Stimulated activated CD4-positive, alpha-beta T cell treated with anti-CD3 and anti-CD28 coated beads, Interleukin-1b, Interleukin-23, amount 100 ng/mL, for 1 hour (primary cell): ENCODE measurements at regions not wholly inside any gene's neighbourhood (a gene's known extent, or its start where the extent isn't known, plus 50 kb on each side); places are given as distances from the start of the nearest gene placed in this dataset.

Source experiments
- DNase-seq, 2 donors: peaks; one replicate each; pipeline ENCODE4 v3.0.0-alpha.2; 2020; ENCODE audit warnings: low read depth in 2 of 2

DNA sequence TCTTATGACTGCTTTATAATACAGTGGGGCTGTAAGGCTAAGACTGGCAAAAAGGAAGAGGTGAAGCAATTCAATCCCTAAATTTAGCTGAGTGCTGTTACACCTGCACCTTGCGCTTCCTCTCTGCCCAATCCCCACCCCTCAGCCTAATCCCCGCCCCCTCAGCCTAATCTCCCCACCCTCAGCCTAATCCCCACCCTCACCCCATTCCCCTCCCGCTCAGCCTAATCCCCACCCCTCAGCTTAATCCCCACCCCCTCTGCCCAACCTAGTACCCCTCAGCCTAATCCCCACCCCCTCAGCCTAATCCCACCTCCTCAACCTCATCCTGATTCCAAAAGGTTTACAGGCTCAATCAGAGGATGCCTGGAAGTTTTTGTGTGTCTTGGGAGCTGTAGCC is 155.5 kb downstream of the PMP22 start:
- no peak for DNase-seq

- DNase-seq = no peak
Measured at GRCh38 chr17:15108992-15109391, 156.1 kb downstream of the PMP22 start.

GRCh38 chr17:15106540-15106939 is 158.6 kb downstream of the PMP22 start:
- DNase-seq = no peak

DNA sequence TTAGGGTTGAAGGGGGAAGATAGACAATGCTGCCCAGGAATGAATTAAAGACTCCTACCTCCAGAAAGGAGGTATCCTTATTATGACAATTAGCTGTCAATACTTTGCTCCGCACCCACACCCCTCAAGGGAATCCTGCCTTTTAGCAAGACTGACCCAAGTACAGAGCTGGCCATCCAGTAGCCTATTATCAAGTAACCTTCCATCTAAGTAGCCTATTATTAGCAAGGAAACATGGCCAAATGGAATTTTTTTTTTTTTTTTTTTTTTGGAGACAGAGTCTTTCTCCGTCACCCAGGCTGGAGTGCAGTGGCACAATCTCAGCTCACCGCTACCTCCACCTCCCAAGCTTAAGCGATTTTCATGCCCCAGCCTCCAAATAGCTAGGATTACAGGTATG is 161.3 kb downstream of the PMP22 start:
- no peak for DNase-seq

- DNase-seq = no peak
Measured at GRCh38 chr17:15101175-15101574, 164.0 kb downstream of the PMP22 start.

- DNase-seq = no peak
Measured at GRCh38 chr17:15096511-15096910, 168.6 kb downstream of the PMP22 start.

GRCh38 chr17:15095935-15096334 is 169.2 kb downstream of the PMP22 start:
- no peak for DNase-seq

DNA sequence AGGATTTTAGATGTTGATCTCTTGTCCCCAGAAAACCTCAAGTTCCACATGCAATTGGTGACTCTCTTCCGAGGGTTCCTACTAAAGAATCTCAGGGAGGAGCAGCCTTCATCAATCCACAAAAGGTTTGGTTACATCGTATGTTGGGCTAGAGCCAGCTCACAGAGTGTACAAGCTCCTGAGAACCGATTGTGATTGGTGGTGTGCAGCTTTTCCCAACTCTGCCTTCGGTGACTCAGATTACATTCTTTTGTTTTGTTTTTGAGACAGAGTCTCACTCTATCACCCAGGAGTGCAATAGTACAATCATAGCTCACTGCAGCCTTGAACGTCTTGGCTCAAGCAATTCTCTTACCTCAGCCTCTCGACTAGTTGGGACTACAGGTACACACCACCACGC is 172.4 kb downstream of the PMP22 start:
- no peak for DNase-seq

DNA sequence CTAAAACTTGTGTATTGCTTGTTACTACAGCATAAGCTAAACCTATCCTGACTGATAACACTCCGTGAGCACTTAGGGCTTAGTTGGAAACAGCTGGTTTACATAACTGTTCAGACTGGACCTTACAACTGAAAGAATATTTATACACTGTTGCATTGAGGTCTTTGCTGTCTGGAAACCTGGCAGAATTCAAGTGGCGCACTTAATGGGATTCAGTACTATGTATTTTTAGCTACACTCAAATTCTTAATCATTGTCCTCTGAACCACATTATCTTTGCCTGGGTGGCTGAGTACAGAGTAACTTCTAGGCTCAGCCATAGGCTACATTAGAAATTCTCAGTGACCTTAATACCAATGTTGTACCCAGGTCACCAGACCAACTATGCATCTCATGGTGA is 172.9 kb downstream of the PMP22 start:
- no peak for DNase-seq

DNA sequence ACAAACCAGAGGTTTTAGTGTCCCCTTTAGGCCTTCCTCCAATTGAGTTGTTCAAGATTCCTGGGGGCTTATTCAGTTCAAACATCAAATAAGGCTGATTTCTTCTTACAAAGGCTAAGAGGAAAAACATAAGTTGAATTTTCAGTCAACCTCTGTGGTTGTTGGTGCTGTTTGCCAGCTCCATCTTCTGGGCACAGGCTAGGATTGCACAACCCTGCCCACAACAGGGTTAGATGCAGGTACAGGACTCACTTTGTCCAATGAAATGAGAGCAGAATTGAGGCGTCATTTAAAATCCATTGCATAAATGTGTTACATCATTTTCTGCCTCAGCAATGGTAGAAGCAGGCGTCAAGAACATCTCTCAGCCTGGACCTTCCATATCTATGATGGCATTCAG is 173.3 kb downstream of the PMP22 start:
- DNase-seq = no peak

GRCh38 chr17:15090533-15090932 is 174.6 kb downstream of the PMP22 start:
- DNase-seq = no peak

DNA sequence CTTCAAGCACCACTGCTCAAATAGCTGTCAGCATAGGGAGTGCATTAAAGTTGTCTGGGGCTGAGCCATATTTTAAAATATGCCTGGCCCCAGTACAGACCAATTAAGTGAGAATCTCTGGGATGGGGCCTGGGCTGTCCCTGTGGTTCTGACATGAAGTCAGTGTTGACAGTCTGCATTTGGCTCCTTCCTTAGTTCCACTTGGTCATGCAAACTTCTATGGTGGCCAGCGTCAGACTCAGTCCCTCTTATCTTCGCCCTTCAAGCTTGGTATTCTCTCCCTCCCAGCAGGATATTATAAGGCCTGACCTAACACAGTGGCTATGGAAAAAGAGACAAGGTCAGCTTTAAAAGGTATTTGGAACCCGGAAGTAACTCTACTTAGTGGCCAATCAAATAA is 177.2 kb downstream of the PMP22 start:
- no peak for DNase-seq

DNA sequence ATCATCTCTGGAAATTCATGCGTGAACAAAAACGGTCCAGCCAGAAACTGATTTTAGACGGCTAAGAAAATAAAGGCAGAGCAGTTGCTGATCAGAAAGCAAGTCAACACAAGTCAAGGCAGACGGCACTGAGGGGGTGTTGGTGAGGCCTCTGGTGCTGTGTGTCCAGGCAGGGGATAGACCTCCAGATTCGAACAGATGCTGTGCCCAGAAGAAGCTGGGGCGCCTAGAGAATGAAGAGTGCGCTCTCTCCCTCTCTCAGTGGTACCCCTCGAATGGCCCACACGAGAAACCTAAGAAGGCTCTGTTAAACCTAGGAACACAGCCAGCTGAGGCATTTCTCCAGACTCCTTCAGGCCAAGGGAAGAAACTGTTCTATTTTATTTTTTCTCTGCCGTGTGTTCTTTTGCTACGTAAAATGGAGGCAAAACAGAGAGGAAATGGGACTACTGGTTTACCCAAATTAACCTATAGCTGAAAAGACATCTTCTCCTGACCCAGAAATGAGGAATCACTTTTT is 178.3 kb downstream of the PMP22 start:
- no peak for DNase-seq

DNA sequence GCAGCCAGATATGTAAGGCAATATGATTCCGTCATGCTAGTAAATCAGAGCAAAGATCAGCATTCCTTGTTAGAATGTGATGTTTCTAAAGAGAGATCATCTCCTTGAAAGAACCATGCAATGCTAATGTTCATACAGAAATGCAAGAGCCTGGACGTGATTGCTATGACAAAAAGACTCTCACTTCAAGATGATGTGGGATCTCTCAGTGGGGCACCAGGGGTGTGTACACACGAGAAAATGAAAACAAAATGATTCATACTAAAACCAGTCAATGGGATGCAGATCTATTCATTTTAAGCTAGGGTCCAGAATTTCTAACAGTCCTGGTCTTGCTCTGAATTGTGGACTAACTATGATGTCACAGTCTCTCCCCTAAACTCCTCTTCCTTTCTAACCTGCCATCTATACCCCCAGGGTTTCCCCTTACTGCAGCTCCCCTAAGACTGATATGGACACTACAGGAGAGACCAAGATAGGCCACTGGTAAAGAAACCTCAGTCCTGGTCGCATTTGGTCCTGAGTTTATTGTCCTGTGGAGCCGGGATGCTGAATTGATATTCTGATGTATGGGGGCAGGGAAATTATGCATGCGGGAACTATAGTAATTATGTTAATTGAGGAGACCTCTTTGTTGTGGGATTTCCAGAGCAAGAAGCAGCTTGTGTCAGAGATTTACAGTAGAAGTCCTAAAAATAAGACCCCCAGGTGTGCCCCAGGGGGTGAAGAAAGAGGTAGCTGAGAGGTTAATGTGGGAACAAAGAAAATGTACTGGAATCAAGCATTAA is 179.0 kb downstream of the PMP22 start:
- DNase-seq = no peak

GRCh38 chr17:15083225-15083624 is 181.9 kb downstream of the PMP22 start:
- DNase-seq = no peak

DNA sequence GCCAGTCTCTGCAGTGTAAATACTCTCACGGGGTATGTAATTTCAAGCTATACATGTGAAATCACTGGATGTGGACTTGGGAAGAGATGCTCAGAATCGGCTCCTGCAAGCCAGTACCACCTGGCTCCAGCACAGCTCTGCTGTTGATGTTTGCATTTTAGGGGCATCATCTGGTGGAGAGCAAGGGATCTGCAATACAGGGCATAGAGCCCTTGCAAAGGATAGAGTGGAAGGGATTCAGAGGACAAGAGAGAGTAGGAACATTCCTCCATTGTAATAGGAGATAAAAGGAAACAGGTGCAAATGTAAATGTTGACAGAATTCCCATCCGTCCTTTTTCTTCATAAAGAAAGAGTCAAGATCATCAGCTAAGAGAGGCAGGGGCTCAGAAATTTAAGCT is 184.1 kb downstream of the PMP22 start:
- DNase-seq = no peak

DNA sequence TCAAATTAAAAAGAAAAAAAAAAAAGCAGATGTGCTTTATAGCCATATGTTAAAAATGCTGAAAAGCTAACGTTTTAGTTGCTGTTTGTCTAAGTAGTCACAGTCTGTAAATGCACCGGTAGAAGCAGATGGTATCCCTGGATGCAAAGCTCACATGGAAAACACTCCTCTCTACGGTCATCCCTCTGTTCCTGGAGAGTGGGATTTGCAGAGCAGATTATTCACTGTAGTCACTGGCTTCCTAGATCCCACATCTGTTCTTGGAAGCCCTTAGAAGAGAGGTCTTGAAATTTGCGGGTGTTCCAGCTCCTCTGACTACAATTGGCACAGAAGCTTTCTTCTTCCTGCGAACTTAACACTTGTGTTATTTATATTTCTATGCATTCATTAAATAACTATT is 186.6 kb downstream of the PMP22 start:
- DNase-seq = no peak

GRCh38 chr17:15076991-15077663 is 188.0 kb downstream of the PMP22 start:
- DNase-seq = no peak

DNA sequence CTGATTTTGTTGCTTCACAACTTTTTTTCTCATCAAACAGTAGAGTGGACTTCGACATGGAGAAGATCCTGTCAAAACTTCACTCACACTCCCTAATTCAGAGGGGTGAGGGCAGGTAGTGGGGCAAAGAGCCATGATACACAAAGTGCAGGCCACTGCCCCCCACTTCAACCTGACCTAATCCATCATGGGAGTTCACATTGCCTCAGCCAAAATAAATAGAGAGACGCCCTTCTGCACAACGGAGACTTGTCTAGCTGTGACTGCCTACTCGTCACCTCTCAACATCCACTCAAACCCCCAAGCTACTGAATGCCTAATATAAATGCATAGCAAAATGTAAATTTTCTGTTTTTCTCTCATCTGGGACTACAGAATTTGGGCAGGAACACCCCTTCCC is 213.2 kb downstream of the PMP22 start:
- DNase-seq = no peak

- no peak for DNase-seq
Measured at GRCh38 chr17:15049795-15050160, 215.3 kb downstream of the PMP22 start.

DNA sequence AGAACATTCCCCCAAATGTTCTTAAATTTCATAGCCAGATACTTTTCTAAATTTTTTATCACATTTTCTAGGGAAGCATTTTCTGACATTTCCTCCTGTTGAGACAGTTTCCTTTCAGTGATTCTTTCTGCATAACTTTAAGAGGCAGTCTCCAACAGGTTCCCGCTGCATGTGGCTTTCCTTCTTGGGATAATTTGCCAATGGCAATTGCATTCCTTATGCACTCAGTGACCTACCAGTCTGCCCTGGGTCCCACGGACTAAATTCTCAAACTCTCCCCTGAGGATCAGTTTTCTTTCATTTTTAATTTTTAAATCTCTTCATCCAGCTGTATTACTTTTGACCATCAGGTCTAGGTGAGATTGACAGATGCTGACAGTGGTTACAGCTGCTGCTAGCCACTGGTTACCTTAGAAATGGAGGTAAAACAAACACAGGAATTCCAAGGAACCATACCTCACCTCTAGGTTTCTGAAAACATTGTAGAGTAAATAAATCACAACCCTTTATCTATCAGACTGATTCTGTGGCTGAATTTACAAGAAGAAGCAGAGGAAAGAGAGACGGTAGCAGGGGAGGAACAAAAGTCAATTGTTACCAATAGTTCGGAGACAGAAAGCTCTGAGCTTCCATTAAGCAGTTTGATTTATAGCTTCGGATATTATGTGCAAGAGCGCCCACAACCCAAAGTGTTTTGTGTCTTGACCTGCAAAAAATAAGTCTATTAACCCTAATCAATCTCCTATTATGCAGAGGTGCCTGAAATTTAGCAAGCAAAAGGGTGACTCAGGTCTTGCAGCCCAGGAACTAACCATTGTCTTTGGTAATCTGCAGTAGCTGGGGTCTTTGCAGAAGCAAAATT is 216.0 kb downstream of the PMP22 start:
- no peak for DNase-seq

DNA sequence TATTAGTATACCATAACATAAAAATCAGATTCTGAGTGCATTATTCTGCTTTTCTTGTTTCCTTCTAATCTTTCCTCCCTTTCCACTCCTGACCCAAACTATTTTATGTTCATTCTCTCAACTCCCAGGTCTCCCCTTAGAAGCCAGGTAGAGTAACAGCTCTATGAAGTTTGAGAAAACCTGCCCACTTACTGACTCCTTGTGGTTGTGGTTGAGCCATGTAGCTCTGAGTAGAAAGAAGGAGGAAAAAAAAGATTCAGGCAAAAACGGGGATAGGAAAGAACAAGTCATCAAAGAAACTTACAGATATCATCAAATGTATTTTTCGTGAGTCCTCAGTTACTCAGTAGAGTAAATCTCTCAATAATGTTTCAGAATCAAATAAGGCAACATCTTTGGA is 216.7 kb downstream of the PMP22 start:
- no peak for DNase-seq
